WTC11 (cell line): ENCODE measurements at regions not wholly inside any gene's neighbourhood (a gene's known extent, or its start where the extent isn't known, plus 50 kb on each side); places are given as distances from the start of the nearest gene placed in this dataset.

Experiments used
- ATAC-seq: fragments of 200-7000 bp; cut with Tn5 transposase; 2 replicates; pipeline ENCODE4 v1.10.0; 2021; ENCODE audit warnings: mild to moderate bottlenecking, moderate library complexity
- CTCF ChIA-PET: fragments of 300-600 bp; sonication (Branson Sonifier 250); formaldehyde crosslinking; loops from one replicate; lab custom pipeline; 2021; ENCODE audit warnings: antibody characterized with exemption; lab: Charles Lee
- POLR2A ChIA-PET: fragments of 350-600 bp; sonication (Branson Sonifier 250); formaldehyde crosslinking; loops from one replicate; lab custom pipeline; 2021; ENCODE audit warnings: antibody characterized with exemption; lab: Charles Lee
- DNase-seq: peaks from one replicate; pipeline ENCODE4 v3.0.0; 2021; ENCODE audit warnings: low spot score
- H3K27ac Mint-ChIP-seq: 2 replicates; pipeline ENCODE4 v1.8.0; 2021; ENCODE audit warnings: mixed read lengths
- H3K27me3 Mint-ChIP-seq: 2 replicates; pipeline ENCODE4 v1.8.0; 2021; ENCODE audit warnings: low read depth, mild to moderate bottlenecking, moderate library complexity, mixed read lengths
- H3K36me3 Mint-ChIP-seq: 2 replicates; pipeline ENCODE4 v1.8.0; 2021; ENCODE audit warnings: mixed read lengths
- H3K4me1 Mint-ChIP-seq: 2 replicates; pipeline ENCODE4 v1.8.0; 2022; ENCODE audit warnings: mixed read lengths
- H3K4me3 Mint-ChIP-seq: 2 replicates; pipeline ENCODE4 v1.8.0; 2021; ENCODE audit warnings: mild to moderate bottlenecking, moderate library complexity, mixed read lengths
- H3K9me3 Mint-ChIP-seq: 2 replicates; pipeline ENCODE4 v1.8.0; 2021; ENCODE audit warnings: mixed read lengths
- ATF1 ChIP-seq: sonication (generic); formaldehyde crosslinking; IDR thresholded peaks from 2 replicates; pipeline ENCODE4 v1.8.1; 2023; ENCODE audit warnings: mild to moderate bottlenecking, moderate library complexity, missing genetic modification reagents
- ESRRA ChIP-seq: sonication (generic); formaldehyde crosslinking; IDR thresholded peaks from 2 replicates; pipeline ENCODE4 v1.8.1; 2022; ENCODE audit warnings: mild to moderate bottlenecking, missing genetic modification reagents, borderline replicate concordance
- FOXJ3 ChIP-seq: sonication (generic); formaldehyde crosslinking; IDR thresholded peaks from 2 replicates; pipeline ENCODE4 v1.9.0; 2021; ENCODE audit warnings: missing genetic modification reagents, mild to moderate bottlenecking, borderline replicate concordance
- FOXK1 ChIP-seq: sonication (generic); formaldehyde crosslinking; IDR thresholded peaks from 2 replicates; pipeline ENCODE4 v1.8.0; 2022; ENCODE audit warnings: mild to moderate bottlenecking, moderate library complexity, missing genetic modification reagents
- GTF2I ChIP-seq: fragments of 250-450 bp; sonication (Bioruptor Pico); conservative IDR thresholded peaks from 2 replicates; pipeline ENCODE4 v1.4.0; 2021; ENCODE audit warnings: mild to moderate bottlenecking
- JUN ChIP-seq: sonication (generic); formaldehyde crosslinking; IDR thresholded peaks from 2 replicates; pipeline ENCODE4 v1.8.0; 2023; ENCODE audit warnings: mild to moderate bottlenecking, missing genetic modification reagents
- KAT7 ChIP-seq: sonication (generic); formaldehyde crosslinking; IDR thresholded peaks from 2 replicates; pipeline ENCODE4 v1.8.1; 2023; ENCODE audit warnings: missing genetic modification reagents, mild to moderate bottlenecking, borderline replicate concordance
- MXD4 ChIP-seq: fragments of 250-450 bp; sonication (Bioruptor Pico); IDR thresholded peaks from 2 replicates; pipeline ENCODE4 v1.8.0; 2021; ENCODE audit warnings: mild to moderate bottlenecking, moderate library complexity, borderline replicate concordance
- MYBL2 ChIP-seq: sonication (generic); formaldehyde crosslinking; IDR thresholded peaks from 2 replicates; pipeline ENCODE4 v1.8.1; 2023; ENCODE audit warnings: mild to moderate bottlenecking, moderate library complexity, missing genetic modification reagents
- NR1H2 ChIP-seq: sonication (generic); formaldehyde crosslinking; IDR thresholded peaks from 2 replicates; pipeline ENCODE4 v1.9.0; 2021; ENCODE audit warnings: mild to moderate bottlenecking, moderate library complexity, missing genetic modification reagents
- NR2C2 ChIP-seq: sonication (generic); formaldehyde crosslinking; IDR thresholded peaks from 2 replicates; pipeline ENCODE4 v1.8.0; 2022; ENCODE audit warnings: mild to moderate bottlenecking, missing genetic modification reagents
- OVOL2 ChIP-seq: fragments of 250-450 bp; sonication (Bioruptor Pico); IDR thresholded peaks from 2 replicates; pipeline ENCODE4 v1.9.0; 2021; ENCODE audit warnings: mild to moderate bottlenecking, borderline replicate concordance
- PRRX2 ChIP-seq: fragments of 250-450 bp; sonication (Bioruptor Pico); IDR thresholded peaks from 2 replicates; pipeline ENCODE4 v1.8.0; 2021; ENCODE audit warnings: mild to moderate bottlenecking
- RORB ChIP-seq: fragments of 250-450 bp; sonication (Bioruptor Pico); IDR thresholded peaks from 2 replicates; pipeline ENCODE4 v1.9.0; 2021; ENCODE audit warnings: mild to moderate bottlenecking
- SMAD4 ChIP-seq: sonication (generic); formaldehyde crosslinking; IDR thresholded peaks from 2 replicates; pipeline ENCODE4 v1.8.0; 2022; ENCODE audit warnings: mild to moderate bottlenecking, missing genetic modification reagents
- SP1 ChIP-seq: sonication (generic); formaldehyde crosslinking; conservative IDR thresholded peaks from 2 replicates; pipeline ENCODE4 v1.8.1; 2022; ENCODE audit warnings: missing genetic modification reagents
- TCF7 ChIP-seq: sonication (generic); formaldehyde crosslinking; IDR thresholded peaks from 2 replicates; pipeline ENCODE4 v1.8.0; 2022; ENCODE audit warnings: mild to moderate bottlenecking, low read depth, missing genetic modification reagents, moderate library complexity
- ZBTB21 ChIP-seq: sonication (generic); formaldehyde crosslinking; IDR thresholded peaks from 2 replicates; pipeline ENCODE4 v1.8.1; 2023; ENCODE audit warnings: mild to moderate bottlenecking, missing genetic modification reagents, borderline replicate concordance
- ZNF263 ChIP-seq: sonication (generic); formaldehyde crosslinking; IDR thresholded peaks from 2 replicates; pipeline ENCODE4 v1.8.1; 2022; ENCODE audit warnings: low read depth, mild to moderate bottlenecking, moderate library complexity, missing genetic modification reagents
- ZNF396 ChIP-seq: fragments of 250-450 bp; sonication (Bioruptor Pico); IDR thresholded peaks from 2 replicates; pipeline ENCODE4 v1.8.0; 2021; ENCODE audit warnings: mild to moderate bottlenecking, moderate library complexity, borderline replicate concordance
- ZNF671 ChIP-seq: fragments of 250-450 bp; sonication (Bioruptor Pico); IDR thresholded peaks from 2 replicates; pipeline ENCODE4 v1.8.0; 2021; ENCODE audit warnings: mild to moderate bottlenecking
- TF ChIP-seq, protein P1 (sequence below): sonication (generic); formaldehyde crosslinking; IDR thresholded peaks from 2 replicates; pipeline ENCODE4 v1.8.1; 2023; ENCODE audit warnings: mild to moderate bottlenecking, missing genetic modification reagents
- TF ChIP-seq, protein P2 (sequence below): fragments of 250-450 bp; sonication (Bioruptor Pico); IDR thresholded peaks from 2 replicates; pipeline ENCODE4 v2.1.2; 2022; ENCODE audit warnings: mild to moderate bottlenecking, moderate library complexity
- TF ChIP-seq, protein P3 (sequence below): sonication (generic); formaldehyde crosslinking; IDR thresholded peaks from 2 replicates; pipeline ENCODE4 v1.8.0; 2022; ENCODE audit warnings: mild to moderate bottlenecking, missing genetic modification reagents
- TF ChIP-seq, protein P4 (sequence below): fragments of 250-450 bp; sonication (Bioruptor Pico); IDR thresholded peaks from 2 replicates; pipeline ENCODE4 v1.9.0; 2021; ENCODE audit warnings: moderate library complexity, mild to moderate bottlenecking, inconsistent platforms, borderline replicate concordance
- TF ChIP-seq, protein P5 (sequence below): fragments of 250-450 bp; sonication (Bioruptor Pico); IDR thresholded peaks from 2 replicates; pipeline ENCODE4 v1.9.0; 2021; ENCODE audit warnings: mild to moderate bottlenecking
- TF ChIP-seq, protein P6 (sequence below): sonication (generic); formaldehyde crosslinking; conservative IDR thresholded peaks from 2 replicates; pipeline ENCODE4 v1.8.1; 2023; ENCODE audit warnings: mild to moderate bottlenecking, low read depth, missing genetic modification reagents, moderate library complexity

DNA sequence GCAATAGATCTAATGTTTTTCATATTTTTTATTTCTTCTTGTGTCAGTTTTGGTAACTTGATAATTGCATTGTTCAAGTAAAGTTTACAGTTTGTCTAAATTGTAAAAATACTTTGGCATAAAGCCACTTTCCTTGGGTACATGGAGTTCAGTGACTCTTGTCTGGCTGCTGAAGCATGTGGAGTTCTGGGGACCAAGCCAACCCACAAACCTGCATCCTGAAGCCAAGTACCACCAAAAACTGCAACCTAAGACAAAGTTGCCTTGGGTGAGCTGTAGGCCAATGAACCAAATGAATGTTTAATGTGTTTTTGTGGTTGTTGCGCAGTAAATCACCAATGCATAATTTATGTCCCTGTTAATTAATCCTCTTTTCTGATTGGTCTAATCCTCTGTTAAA lies 872.6 kb downstream of the BCL11A start:
- H3K27me3 Mint-ChIP-seq: no peaks in the 10 kb centered on the region
- no peak overlapping the region for H3K4me3 Mint-ChIP-seq
- no peak for DNase-seq
- no peaks in the 10 kb centered on the region for H3K36me3 Mint-ChIP-seq
- no peak for ATAC-seq
- CTCF ChIA-PET: no interaction called here
- peaks cover 6% of the 10 kb centered on the region for H3K4me1 Mint-ChIP-seq
- TF ChIP-seq, protein P1, sequence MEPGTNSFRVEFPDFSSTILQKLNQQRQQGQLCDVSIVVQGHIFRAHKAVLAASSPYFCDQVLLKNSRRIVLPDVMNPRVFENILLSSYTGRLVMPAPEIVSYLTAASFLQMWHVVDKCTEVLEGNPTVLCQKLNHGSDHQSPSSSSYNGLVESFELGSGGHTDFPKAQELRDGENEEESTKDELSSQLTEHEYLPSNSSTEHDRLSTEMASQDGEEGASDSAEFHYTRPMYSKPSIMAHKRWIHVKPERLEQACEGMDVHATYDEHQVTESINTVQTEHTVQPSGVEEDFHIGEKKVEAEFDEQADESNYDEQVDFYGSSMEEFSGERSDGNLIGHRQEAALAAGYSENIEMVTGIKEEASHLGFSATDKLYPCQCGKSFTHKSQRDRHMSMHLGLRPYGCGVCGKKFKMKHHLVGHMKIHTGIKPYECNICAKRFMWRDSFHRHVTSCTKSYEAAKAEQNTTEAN (CRISPR knock-in tag): no peak
- TF ChIP-seq, protein P2, sequence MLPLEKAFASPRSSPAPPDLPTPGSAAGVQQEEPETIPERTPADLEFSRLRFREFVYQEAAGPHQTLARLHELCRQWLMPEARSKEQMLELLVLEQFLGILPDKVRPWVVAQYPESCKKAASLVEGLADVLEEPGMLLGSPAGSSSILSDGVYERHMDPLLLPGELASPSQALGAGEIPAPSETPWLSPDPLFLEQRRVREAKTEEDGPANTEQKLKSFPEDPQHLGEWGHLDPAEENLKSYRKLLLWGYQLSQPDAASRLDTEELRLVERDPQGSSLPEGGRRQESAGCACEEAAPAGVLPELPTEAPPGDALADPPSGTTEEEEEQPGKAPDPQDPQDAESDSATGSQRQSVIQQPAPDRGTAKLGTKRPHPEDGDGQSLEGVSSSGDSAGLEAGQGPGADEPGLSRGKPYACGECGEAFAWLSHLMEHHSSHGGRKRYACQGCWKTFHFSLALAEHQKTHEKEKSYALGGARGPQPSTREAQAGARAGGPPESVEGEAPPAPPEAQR (CRISPR knock-in tag): no peak
- TF ChIP-seq SP1 (no peak), ZBTB21 (no peak), SMAD4 (CRISPR knock-in tag) (no peak), ESRRA (CRISPR knock-in tag) (no peak), RORB (no peak), GTF2I (no peak), ZNF671 (no peak), MYBL2 (CRISPR knock-in tag) (no peak), FOXK1 (no peak), JUN (CRISPR knock-in tag) (no peak)
- TF ChIP-seq, protein P3, sequence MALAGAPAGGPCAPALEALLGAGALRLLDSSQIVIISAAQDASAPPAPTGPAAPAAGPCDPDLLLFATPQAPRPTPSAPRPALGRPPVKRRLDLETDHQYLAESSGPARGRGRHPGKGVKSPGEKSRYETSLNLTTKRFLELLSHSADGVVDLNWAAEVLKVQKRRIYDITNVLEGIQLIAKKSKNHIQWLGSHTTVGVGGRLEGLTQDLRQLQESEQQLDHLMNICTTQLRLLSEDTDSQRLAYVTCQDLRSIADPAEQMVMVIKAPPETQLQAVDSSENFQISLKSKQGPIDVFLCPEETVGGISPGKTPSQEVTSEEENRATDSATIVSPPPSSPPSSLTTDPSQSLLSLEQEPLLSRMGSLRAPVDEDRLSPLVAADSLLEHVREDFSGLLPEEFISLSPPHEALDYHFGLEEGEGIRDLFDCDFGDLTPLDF (CRISPR knock-in tag): no peak
- TF ChIP-seq, protein P4, sequence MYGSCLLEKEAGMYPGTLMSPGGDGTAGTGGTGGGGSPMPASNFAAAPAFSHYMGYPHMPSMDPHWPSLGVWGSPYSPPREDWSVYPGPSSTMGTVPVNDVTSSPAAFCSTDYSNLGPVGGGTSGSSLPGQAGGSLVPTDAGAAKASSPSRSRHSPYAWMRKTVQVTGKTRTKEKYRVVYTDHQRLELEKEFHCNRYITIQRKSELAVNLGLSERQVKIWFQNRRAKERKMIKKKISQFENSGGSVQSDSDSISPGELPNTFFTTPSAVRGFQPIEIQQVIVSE (CRISPR knock-in tag): no peak
- TF ChIP-seq, protein P5, sequence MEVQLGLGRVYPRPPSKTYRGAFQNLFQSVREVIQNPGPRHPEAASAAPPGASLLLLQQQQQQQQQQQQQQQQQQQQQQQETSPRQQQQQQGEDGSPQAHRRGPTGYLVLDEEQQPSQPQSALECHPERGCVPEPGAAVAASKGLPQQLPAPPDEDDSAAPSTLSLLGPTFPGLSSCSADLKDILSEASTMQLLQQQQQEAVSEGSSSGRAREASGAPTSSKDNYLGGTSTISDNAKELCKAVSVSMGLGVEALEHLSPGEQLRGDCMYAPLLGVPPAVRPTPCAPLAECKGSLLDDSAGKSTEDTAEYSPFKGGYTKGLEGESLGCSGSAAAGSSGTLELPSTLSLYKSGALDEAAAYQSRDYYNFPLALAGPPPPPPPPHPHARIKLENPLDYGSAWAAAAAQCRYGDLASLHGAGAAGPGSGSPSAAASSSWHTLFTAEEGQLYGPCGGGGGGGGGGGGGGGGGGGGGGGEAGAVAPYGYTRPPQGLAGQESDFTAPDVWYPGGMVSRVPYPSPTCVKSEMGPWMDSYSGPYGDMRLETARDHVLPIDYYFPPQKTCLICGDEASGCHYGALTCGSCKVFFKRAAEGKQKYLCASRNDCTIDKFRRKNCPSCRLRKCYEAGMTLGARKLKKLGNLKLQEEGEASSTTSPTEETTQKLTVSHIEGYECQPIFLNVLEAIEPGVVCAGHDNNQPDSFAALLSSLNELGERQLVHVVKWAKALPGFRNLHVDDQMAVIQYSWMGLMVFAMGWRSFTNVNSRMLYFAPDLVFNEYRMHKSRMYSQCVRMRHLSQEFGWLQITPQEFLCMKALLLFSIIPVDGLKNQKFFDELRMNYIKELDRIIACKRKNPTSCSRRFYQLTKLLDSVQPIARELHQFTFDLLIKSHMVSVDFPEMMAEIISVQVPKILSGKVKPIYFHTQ (CRISPR knock-in tag): no peak
- POLR2A ChIA-PET: no interaction called here
- no peak overlapping the region for H3K27ac Mint-ChIP-seq
- H3K9me3 Mint-ChIP-seq: peaks cover 6% of the 10 kb centered on the region; the same call in 1 of the 2 replicates

DNA sequence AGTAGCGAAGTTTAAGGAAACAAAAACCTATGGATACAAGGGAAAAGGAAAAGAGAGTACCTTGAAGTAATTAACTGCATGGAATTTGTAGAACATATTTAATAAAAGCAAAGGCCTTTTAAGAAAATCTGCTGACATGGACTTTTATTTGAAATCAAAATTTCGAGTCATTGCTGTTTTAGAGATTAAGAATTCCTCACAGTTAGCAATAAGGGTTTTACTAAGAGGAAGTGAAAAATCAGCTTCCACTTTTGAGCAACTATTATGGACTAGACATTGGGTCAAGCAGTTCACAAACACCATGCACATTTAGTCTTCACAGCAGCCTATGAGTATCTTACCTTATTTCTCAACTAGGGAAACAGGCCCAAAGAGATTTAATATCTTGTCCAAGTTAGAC lies 876.3 kb downstream of the BCL11A start:
- ATAC-seq: no peak
- ChIA-PET POLR2A (no interaction called here), CTCF (no interaction called here)
- no peak overlapping the region for H3K27ac Mint-ChIP-seq
- no peak overlapping the region for H3K4me3 Mint-ChIP-seq
- H3K27me3 Mint-ChIP-seq: no peaks in the 10 kb centered on the region
- H3K4me1 Mint-ChIP-seq: no peaks in the 10 kb centered on the region
- H3K9me3 Mint-ChIP-seq: peaks cover 4% of the 10 kb centered on the region; the same call in 1 of the 2 replicates
- no peak for DNase-seq
- no peaks in the 10 kb centered on the region for H3K36me3 Mint-ChIP-seq
- TF ChIP-seq ZNF263 (CRISPR knock-in tag) (no peak), TCF7 (no peak), OVOL2 (CRISPR knock-in tag) (no peak), JUN (CRISPR knock-in tag) (no peak), PRRX2 (CRISPR knock-in tag) (no peak), FOXJ3 (CRISPR knock-in tag) (no peak), ATF1 (no peak), NR1H2 (no peak), NR2C2 (CRISPR knock-in tag) (no peak), KAT7 (CRISPR knock-in tag) (no peak), ZNF396 (no peak), MXD4 (CRISPR knock-in tag) (no peak)
- TF ChIP-seq, protein P6, sequence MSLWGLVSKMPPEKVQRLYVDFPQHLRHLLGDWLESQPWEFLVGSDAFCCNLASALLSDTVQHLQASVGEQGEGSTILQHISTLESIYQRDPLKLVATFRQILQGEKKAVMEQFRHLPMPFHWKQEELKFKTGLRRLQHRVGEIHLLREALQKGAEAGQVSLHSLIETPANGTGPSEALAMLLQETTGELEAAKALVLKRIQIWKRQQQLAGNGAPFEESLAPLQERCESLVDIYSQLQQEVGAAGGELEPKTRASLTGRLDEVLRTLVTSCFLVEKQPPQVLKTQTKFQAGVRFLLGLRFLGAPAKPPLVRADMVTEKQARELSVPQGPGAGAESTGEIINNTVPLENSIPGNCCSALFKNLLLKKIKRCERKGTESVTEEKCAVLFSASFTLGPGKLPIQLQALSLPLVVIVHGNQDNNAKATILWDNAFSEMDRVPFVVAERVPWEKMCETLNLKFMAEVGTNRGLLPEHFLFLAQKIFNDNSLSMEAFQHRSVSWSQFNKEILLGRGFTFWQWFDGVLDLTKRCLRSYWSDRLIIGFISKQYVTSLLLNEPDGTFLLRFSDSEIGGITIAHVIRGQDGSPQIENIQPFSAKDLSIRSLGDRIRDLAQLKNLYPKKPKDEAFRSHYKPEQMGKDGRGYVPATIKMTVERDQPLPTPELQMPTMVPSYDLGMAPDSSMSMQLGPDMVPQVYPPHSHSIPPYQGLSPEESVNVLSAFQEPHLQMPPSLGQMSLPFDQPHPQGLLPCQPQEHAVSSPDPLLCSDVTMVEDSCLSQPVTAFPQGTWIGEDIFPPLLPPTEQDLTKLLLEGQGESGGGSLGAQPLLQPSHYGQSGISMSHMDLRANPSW (CRISPR knock-in tag): no peak
